Upper lobe of left lung (tissue), 6 donors: ENCODE measurements at regions not wholly inside any gene's neighbourhood (a gene's known extent, or its start where the extent isn't known, plus 50 kb on each side); places are given as distances from the start of the nearest gene placed in this dataset.
A peak's percentile ranks its signal among the peaks of the same experiment; 100 is the strongest.
"Not testable (repeated sequence)": the region's sequence is repeated elsewhere in the genome, so short reads cannot be mapped to it uniquely, and the experiment has no call there.

Experiments used
- ATAC-seq, 2 donors: fragments of 200-7000 bp; cut with Tn5 transposase; one replicate each; pipeline ENCODE4 v1.9.1; 2022; ENCODE audit warnings: mild to moderate bottlenecking in 2 of 2, moderate library complexity in 2 of 2; ENCODE audit not compliant: low FRiP score in 2 of 2
- DNase-seq, 2 donors: peaks; one replicate each; pipeline ENCODE4 v3.0.0-alpha.2; 2019 to 2020
- H3K27ac ChIP-seq, 4 donors: fragments of 200-600 bp; sonication (generic); one replicate each; pipeline ENCODE4 v1.5.1; 2016 to 2019
- H3K27me3 ChIP-seq, 4 donors: fragments of 200-600 bp; sonication (generic); one replicate each; pipeline ENCODE4 v1.5.1; 2017 to 2019
- H3K36me3 ChIP-seq, 4 donors: fragments of 200-600 bp; sonication (generic); one replicate each; pipeline ENCODE4 v1.5.1; 2016 to 2019
- H3K4me1 ChIP-seq, 4 donors: fragments of 200-600 bp; sonication (generic); one replicate each; pipeline ENCODE4 v1.5.1; 2018 to 2019
- H3K4me3 ChIP-seq, 4 donors: fragments of 200-600 bp; sonication (generic); one replicate each; pipeline ENCODE4 v1.5.1; 2017 to 2019; ENCODE audit warnings: mild to moderate bottlenecking in 2 of 4, moderate library complexity in 1 of 4
- H3K9me3 ChIP-seq, 4 donors: fragments of 200-600 bp; sonication (generic); one replicate each; pipeline ENCODE4 v1.5.1; 2018 to 2019
- CTCF ChIP-seq, 6 experiments: fragments of 450-650 bp in 4 of 6; fragments of 200-600 bp in 2 of 6; sonication (generic) in 2 of 6; IDR thresholded peaks; one replicate each; pipeline ENCODE4 v1.5.1; 2016 to 2019; ENCODE audit warnings: antibody characterized with exemption in 6 of 6
- EP300 ChIP-seq, 4 donors: sonication (generic); formaldehyde crosslinking; IDR thresholded peaks; one replicate each; pipeline ENCODE4 v1.5.1; 2017; ENCODE audit warnings: antibody characterized with exemption in 4 of 4, control low read depth in 2 of 4
- POLR2A ChIP-seq, 4 donors: fragments of 450-650 bp; IDR thresholded peaks; one replicate each; pipeline ENCODE4 v1.5.1; 2016 to 2017; ENCODE audit warnings: antibody characterized with exemption in 4 of 4, mild to moderate bottlenecking in 2 of 4
- POLR2AphosphoS5 ChIP-seq, 2 donors: sonication (generic); formaldehyde crosslinking; IDR thresholded peaks; one replicate each; pipeline ENCODE4 v1.5.1; 2017; ENCODE audit warnings: antibody characterized with exemption in 2 of 2
- WGBS, 2 donors: methylation state at CpG; one replicate each; pipeline ENCODE4 v1.1.5; 2017 to 2018; 5-methylcytosine and 5-hydroxymethylcytosine counted together
- small RNA-seq, 4 donors: library from RNA; depleted of rRNA; stranded (forward); fragments of <200 nt; gene quantifications; one replicate each; pipeline ENCODE3, GENCODE V24; 2016
- donor health status: DM: no; HTN: no; CAD: no; lungs with moderate emphysema.
- donor health status: DM: no; HTN: yes; CAD: no; lungs with severe emphysema.

GRCh38 chr10:33009244-33010131, 51.5 kb upstream of the ITGB1 start:
- no peak for TF ChIP-seq POLR2AphosphoS5 (IDR thresholded peaks at IDR 0.05)
- no peak for TF ChIP-seq CTCF (IDR thresholded peaks at IDR 0.05)
- TF ChIP-seq EP300 (IDR thresholded peaks at IDR 0.05), result no peak
- no peak for TF ChIP-seq POLR2A (IDR thresholded peaks at IDR 0.05)
- DNase-seq (no peak), ATAC-seq (no peak)
- Histone ChIP-seq H3K4me3 (no peak overlapping the region), H3K36me3 (no peaks in the 10 kb centered on the region), H3K27me3 (no peaks in the 10 kb centered on the region), H3K9me3 (no peaks in the 10 kb centered on the region), H3K27ac (no peak overlapping the region), H3K4me1 (peaks cover 19 to 37% (median 28%) of the 10 kb centered on the region in 4 donors)
- 56 to 63% methylated on average over 5 of the region's 5 CpGs for WGBS, 2 donors

- TF ChIP-seq CTCF (IDR thresholded peaks at IDR 0.05) (peak; percentile 93 to 98 (median 96)), EP300 (IDR thresholded peaks at IDR 0.05) (no peak), POLR2A (IDR thresholded peaks at IDR 0.05) (no peak), POLR2AphosphoS5 (IDR thresholded peaks at IDR 0.05) (no peak)
- Histone ChIP-seq H3K36me3 (no peaks in the 10 kb centered on the region), H3K27ac (no peak overlapping the region), H3K4me3 (no peak overlapping the region), H3K4me1 (peaks cover 19 to 38% (median 28%) of the 10 kb centered on the region in 4 donors), H3K9me3 (no peaks in the 10 kb centered on the region), H3K27me3 (no peaks in the 10 kb centered on the region)
- DNase-seq, result peak in 1 of 2 donors; percentile 58
- peak in 1 of 2 donors; percentile 60 for ATAC-seq
- WGBS, 2 donors, result 20 to 21% methylated on average over 9 of the region's 9 CpGs
These were observed 50.6 kb upstream of the ITGB1 start for GRCh38 chr10:33008499-33009243.

- peaks cover 19 to 38% (median 28%) of the 10 kb centered on the region in 4 donors for H3K4me1 ChIP-seq
- H3K27me3 ChIP-seq, result not testable (repeated sequence)
These were observed 49.8 kb upstream of the ITGB1 start for GRCh38 chr10:33007731-33008381.

More at GRCh38 chr10:33007731-33008381, 49.8 kb upstream of the ITGB1 start:
- H3K36me3 ChIP-seq, ATAC-seq, DNase-seq, H3K4me3 ChIP-seq, H3K9me3 ChIP-seq, H3K27ac ChIP-seq: not testable (repeated sequence)
- 96 to 97% methylated on average over 9 of the region's 9 CpGs for WGBS, 2 donors

Small RNAs in the stretch of these regions (small RNA-seq; reads per million reads assigned to genes)
- gene AL365203.1 (0 reads per million in 4 donors), gene MTND4LP11 (0 reads per million in 4 donors), gene RN7SL847P (0 reads per million in 4 donors)
